B cell (primary cell): ENCODE measurements at regions not wholly inside any gene's neighbourhood (a gene's known extent, or its start where the extent isn't known, plus 50 kb on each side); places are given as distances from the start of the nearest gene placed in this dataset.

Experiments used
- ATAC-seq: fragments of 200-7000 bp; cut with Tn5 transposase; one replicate; pipeline ENCODE4 v1.10.0; 2021; ENCODE audit warnings: low read depth, mild to moderate bottlenecking, moderate number of reproducible peaks, moderate library complexity
- CTCF ChIA-PET: fragments of 350-600 bp; sonication (Branson Sonifier 250); formaldehyde crosslinking; loops from one replicate; lab custom pipeline; 2021; ENCODE audit warnings: antibody characterized with exemption, inconsistent platforms; lab: Charles Lee
- POLR2A ChIA-PET: fragments of 350-600 bp; sonication (Branson Sonifier 250); formaldehyde crosslinking; loops from one replicate; lab custom pipeline; 2021; ENCODE audit warnings: antibody characterized with exemption; lab: Charles Lee
- DNase-seq: peaks from one replicate; pipeline ENCODE4 v3.0.0; 2013
- H2AFZ ChIP-seq: 2 replicates; pipeline ENCODE4 v1.6.1; 2012; ENCODE audit warnings: mild to moderate bottlenecking, low read depth, low read length; ENCODE audit not compliant: insufficient read depth, poor library complexity, severe bottlenecking
- H3K27ac ChIP-seq, 2 donors: 1 replicate in 1 of 2; 2 replicates in 1 of 2; pipeline ENCODE4 v1.5.1; 2012 to 2013; ENCODE audit warnings: low read length in 2 of 2, mild to moderate bottlenecking in 2 of 2, moderate library complexity in 1 of 2
- H3K27me3 ChIP-seq, 4 experiments: fragments of 200-600 bp in 1 of 4; sonication (generic) in 1 of 4; replicated peaks in 1 of 4; 1 replicate in 2 of 4; 2 replicates in 2 of 4; pipeline versions ENCODE4 v1.6.1 to v1.7.0; 2013 to 2016; ENCODE audit warnings: low read length in 3 of 4, mild to moderate bottlenecking in 2 of 4, mixed read lengths in 1 of 4, moderate library complexity in 1 of 4; ENCODE audit not compliant: insufficient read depth in 4 of 4, control insufficient read depth in 3 of 4; ENCODE audit errors: control extremely low read depth in 1 of 4
- H3K36me3 ChIP-seq, 2 experiments: replicated peaks in 1 of 2; 1 replicate in 1 of 2; 2 replicates in 1 of 2; pipeline versions ENCODE4 v1.6.1 to v1.7.1; 2013; ENCODE audit warnings: low read length in 1 of 2; ENCODE audit not compliant: insufficient read depth in 2 of 2, control insufficient read depth in 1 of 2; ENCODE audit errors: control extremely low read depth in 1 of 2, extremely low read depth in 1 of 2
- H3K4me1 ChIP-seq, 2 donors: fragments of 200-600 bp in 1 of 2; sonication (generic) in 1 of 2; 1 replicate in 1 of 2; 2 replicates in 1 of 2; pipeline versions ENCODE4 v1.5.1 to v1.6.1; 2013 to 2017; ENCODE audit warnings: low read length in 2 of 2; ENCODE audit not compliant: control insufficient read depth in 2 of 2, insufficient read depth in 2 of 2
- H3K4me2 ChIP-seq: replicated peaks from 2 replicates; pipeline ENCODE3; 2012; ENCODE audit warnings: mild to moderate bottlenecking, low read depth, low read length; ENCODE audit not compliant: poor library complexity, severe bottlenecking
- H3K4me3 ChIP-seq, 5 experiments: fragments of 200-600 bp in 1 of 5; sonication (generic) in 1 of 5; 1 replicate in 3 of 5; 2 replicates in 2 of 5; pipeline versions ENCODE4 v1.5.1 to v1.7.0; 2011 to 2016; ENCODE audit warnings: low read length in 4 of 5, mild to moderate bottlenecking in 4 of 5, low read depth in 2 of 5, control low read depth in 1 of 5, moderate library complexity in 1 of 5; ENCODE audit not compliant: insufficient read depth in 1 of 5; ENCODE audit errors: control extremely low read depth in 1 of 5, extremely low read depth in 1 of 5
- H3K79me2 ChIP-seq: fragments of 200-600 bp; sonication (generic); one replicate; pipeline ENCODE4 v1.6.0; 2016; ENCODE audit warnings: low read length; ENCODE audit not compliant: control insufficient read depth, insufficient read depth
- H3K9ac ChIP-seq: fragments of 200-600 bp; sonication (generic); 2 replicates; pipeline ENCODE4 v1.6.1; 2017; ENCODE audit warnings: mild to moderate bottlenecking, low read length, moderate library complexity
- H3K9me3 ChIP-seq, 3 donors: one replicate each; pipeline versions ENCODE4 v1.6.1 to v1.7.1; 2013; ENCODE audit warnings: low read length in 2 of 3; ENCODE audit not compliant: control insufficient read depth in 2 of 3, insufficient read depth in 1 of 3; ENCODE audit errors: control extremely low read depth in 1 of 3
- H4K20me1 ChIP-seq: 2 replicates; pipeline ENCODE4 v1.6.0; 2012; ENCODE audit warnings: mild to moderate bottlenecking, low read length; ENCODE audit not compliant: insufficient read depth, control insufficient read depth, poor library complexity, severe bottlenecking
- H3K27ac Mint-ChIP-seq: one replicate; pipeline ENCODE4 v1.8.0; 2021; ENCODE audit warnings: mixed read lengths
- H3K27me3 Mint-ChIP-seq: one replicate; pipeline ENCODE4 v1.8.0; 2021; ENCODE audit warnings: mixed read lengths
- H3K4me1 Mint-ChIP-seq: one replicate; pipeline ENCODE4 v1.8.0; 2021; ENCODE audit warnings: mixed read lengths
- H3K4me3 Mint-ChIP-seq: one replicate; pipeline ENCODE4 v1.8.0; 2021; ENCODE audit warnings: mixed read lengths
- H3K9me3 Mint-ChIP-seq: one replicate; pipeline ENCODE4 v1.8.0; 2022; ENCODE audit warnings: mixed read lengths; ENCODE audit not compliant: insufficient read depth
- EZH2 ChIP-seq: IDR thresholded peaks from 2 replicates; pipeline ENCODE4 v1.6.1; 2012; ENCODE audit warnings: borderline replicate concordance, low read depth, mild to moderate bottlenecking, moderate library complexity, low read length; ENCODE audit not compliant: insufficient read depth, poor library complexity, severe bottlenecking
- WGBS: methylation state at CpG from one replicate; pipeline ENCODE4 v1.1.5; 2013; ENCODE audit warnings: missing lambda C conversion rate; ENCODE audit not compliant: insufficient coverage; 5-methylcytosine and 5-hydroxymethylcytosine counted together
- intact Hi-C: fragments of 100-400 bp; cut with micrococcal nuclease; formaldehyde crosslinking; loops from one replicate; pipeline ENCODE4 v1.10.0; 2022
- TF ChIP-seq, protein P1 (sequence below): fragments of 200-600 bp; IDR thresholded peaks from one replicate; pipeline ENCODE4 v1.8.0; 2022; ENCODE audit warnings: antibody characterized with exemption, mild to moderate bottlenecking

DNA sequence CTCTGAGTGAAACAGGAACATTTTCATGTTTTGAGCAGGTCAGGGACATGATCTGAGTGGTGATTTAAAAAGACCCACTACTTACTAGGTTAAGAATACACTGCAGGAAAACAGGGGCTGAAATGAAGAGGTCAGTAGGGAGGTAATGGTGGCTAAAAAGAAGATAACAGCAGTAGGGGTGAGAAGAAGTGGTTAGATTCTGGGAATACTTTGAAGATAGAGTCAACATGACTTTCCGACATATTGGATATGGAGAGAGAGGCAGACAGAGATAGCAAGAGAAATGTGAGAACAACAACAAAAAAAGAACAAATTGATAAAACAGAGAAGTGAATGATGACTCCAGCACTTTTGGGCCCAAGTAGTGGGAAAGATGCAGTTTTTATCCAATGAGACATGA, 168.0 kb downstream of the ALX1 start:
- no peaks in the 10 kb centered on the region for H3K4me1 Mint-ChIP-seq
- H3K27ac Mint-ChIP-seq, result no peak overlapping the region
- DNase-seq (no peak), ATAC-seq (no peak)
- no peaks in the 10 kb centered on the region for H3K36me3 ChIP-seq
- H3K4me2 ChIP-seq, result no peak overlapping the region
- no peak overlapping the region for H3K4me3 ChIP-seq
- no peak overlapping the region for H2AFZ ChIP-seq
- H3K4me1 ChIP-seq, result no peaks in the 10 kb centered on the region
- ChIA-PET CTCF (no interaction called here), POLR2A (no interaction called here)
- no peaks in the 10 kb centered on the region for H3K79me2 ChIP-seq
- H3K9ac ChIP-seq, result no peak overlapping the region
- intact Hi-C loops, result no loop called here
- no peak overlapping the region for H3K4me3 Mint-ChIP-seq
- TF ChIP-seq, protein P1, sequence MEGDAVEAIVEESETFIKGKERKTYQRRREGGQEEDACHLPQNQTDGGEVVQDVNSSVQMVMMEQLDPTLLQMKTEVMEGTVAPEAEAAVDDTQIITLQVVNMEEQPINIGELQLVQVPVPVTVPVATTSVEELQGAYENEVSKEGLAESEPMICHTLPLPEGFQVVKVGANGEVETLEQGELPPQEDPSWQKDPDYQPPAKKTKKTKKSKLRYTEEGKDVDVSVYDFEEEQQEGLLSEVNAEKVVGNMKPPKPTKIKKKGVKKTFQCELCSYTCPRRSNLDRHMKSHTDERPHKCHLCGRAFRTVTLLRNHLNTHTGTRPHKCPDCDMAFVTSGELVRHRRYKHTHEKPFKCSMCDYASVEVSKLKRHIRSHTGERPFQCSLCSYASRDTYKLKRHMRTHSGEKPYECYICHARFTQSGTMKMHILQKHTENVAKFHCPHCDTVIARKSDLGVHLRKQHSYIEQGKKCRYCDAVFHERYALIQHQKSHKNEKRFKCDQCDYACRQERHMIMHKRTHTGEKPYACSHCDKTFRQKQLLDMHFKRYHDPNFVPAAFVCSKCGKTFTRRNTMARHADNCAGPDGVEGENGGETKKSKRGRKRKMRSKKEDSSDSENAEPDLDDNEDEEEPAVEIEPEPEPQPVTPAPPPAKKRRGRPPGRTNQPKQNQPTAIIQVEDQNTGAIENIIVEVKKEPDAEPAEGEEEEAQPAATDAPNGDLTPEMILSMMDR, result no peak
- no peak for TF ChIP-seq EZH2
- no peaks in the 10 kb centered on the region for H3K27me3 ChIP-seq
- H3K9me3 Mint-ChIP-seq, result no peaks in the 10 kb centered on the region
- 100% methylated on average over 1 of the region's 1 CpG for WGBS
- H4K20me1 ChIP-seq, result no peaks in the 10 kb centered on the region
- H3K27ac ChIP-seq, result no peak overlapping the region
- no peaks in the 10 kb centered on the region for H3K9me3 ChIP-seq
- peaks cover 7% of the 10 kb centered on the region for H3K27me3 Mint-ChIP-seq

DNA sequence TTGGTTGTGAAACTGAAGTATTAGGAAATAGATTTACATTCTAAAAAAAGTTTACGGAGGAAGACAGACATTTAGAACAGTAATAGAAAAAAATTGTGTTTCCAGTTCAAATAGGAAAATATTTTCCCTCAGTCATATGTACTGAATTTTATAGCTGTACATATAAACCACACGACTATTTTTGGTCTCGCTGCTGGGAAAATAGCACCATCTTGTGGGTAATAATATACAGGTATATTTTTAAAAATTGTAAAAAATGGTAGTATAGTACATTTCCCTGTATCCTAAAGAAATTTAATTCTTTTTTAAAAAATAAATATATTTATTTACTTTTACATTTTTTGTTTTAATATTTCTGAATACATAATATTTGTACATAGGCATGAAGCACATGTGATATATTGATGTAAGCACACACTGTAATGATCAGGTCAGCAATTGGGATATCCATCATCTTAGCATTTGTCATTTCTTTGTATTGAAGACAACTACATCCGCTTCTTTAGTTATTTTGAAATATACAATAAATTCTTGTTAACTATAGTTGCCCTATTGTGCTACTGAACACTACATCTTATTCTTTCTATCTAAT, 168.6 kb downstream of the ALX1 start:
- no peak for ATAC-seq
- TF ChIP-seq EZH2, result no peak
- TF ChIP-seq, protein P1, result no peak
- no peaks in the 10 kb centered on the region for H3K9me3 ChIP-seq

More for the DNA sequence above, 168.6 kb downstream of the ALX1 start:
- Histone ChIP-seq H3K36me3 (no peaks in the 10 kb centered on the region), H3K27ac (no peak overlapping the region), H3K4me2 (no peak overlapping the region), H3K9ac (no peak overlapping the region), H3K27me3 (no peaks in the 10 kb centered on the region), H3K4me3 (no peak overlapping the region), H3K4me1 (no peaks in the 10 kb centered on the region), H4K20me1 (no peaks in the 10 kb centered on the region), H2AFZ (no peak overlapping the region), H3K79me2 (no peaks in the 10 kb centered on the region)
- Mint-ChIP-seq H3K9me3 (no peaks in the 10 kb centered on the region), H3K27ac (no peak overlapping the region), H3K4me1 (no peaks in the 10 kb centered on the region), H3K4me3 (no peak overlapping the region), H3K27me3 (peaks cover 7% of the 10 kb centered on the region)
- intact Hi-C loops, result no loop called here
- no peak for DNase-seq
- ChIA-PET POLR2A (no interaction called here), CTCF (no interaction called here)
- WGBS, result no CpG with 5 or more reads among the region's 4 CpGs
